ENCODE measurements at regions not wholly inside any gene's neighbourhood (a gene's known extent, or its start where the extent isn't known, plus 50 kb on each side); places are given as distances from the start of the nearest gene placed in this dataset.
"Not testable (repeated sequence)": the region's sequence is repeated elsewhere in the genome, so short reads cannot be mapped to it uniquely, and the experiment has no call there.

DNA sequence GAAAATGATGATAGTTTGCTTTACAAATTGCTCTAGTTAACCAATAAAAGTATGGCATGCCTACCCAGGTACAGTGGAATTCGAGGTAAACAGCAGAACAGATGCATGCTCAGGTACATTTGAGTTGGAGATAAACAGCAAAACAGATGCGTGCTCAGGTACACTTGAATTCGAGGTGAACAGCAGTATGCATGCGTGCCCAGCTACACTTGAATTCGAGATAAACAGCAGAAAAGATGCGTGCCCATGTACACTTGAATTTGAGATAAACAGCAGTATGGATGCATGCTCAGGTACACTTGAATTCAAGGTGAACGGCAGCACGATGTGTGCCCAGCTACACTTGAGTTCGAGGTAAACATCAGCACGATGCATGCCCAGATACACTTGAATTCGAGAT lies 155.2 kb upstream of the TPTE start:
- not testable (repeated sequence) for DNase-seq (ENCODE audit: low spot score)

- DNase-seq (ENCODE audit: low spot score): not testable (repeated sequence)
Measured at GRCh38 chr21:10367586-10367985, 153.8 kb upstream of the TPTE start.

GRCh38 chr21:10368323-10368798 lies 153.0 kb upstream of the TPTE start:
- not testable (repeated sequence) for DNase-seq (ENCODE audit: low spot score)

GRCh38 chr21:10369289-10369688 lies 152.1 kb upstream of the TPTE start:
- DNase-seq (ENCODE audit: low spot score): not testable (repeated sequence)

- not testable (repeated sequence) for DNase-seq (ENCODE audit: low spot score)
Measured at GRCh38 chr21:10377758-10378157, 143.6 kb upstream of the TPTE start.

DNA sequence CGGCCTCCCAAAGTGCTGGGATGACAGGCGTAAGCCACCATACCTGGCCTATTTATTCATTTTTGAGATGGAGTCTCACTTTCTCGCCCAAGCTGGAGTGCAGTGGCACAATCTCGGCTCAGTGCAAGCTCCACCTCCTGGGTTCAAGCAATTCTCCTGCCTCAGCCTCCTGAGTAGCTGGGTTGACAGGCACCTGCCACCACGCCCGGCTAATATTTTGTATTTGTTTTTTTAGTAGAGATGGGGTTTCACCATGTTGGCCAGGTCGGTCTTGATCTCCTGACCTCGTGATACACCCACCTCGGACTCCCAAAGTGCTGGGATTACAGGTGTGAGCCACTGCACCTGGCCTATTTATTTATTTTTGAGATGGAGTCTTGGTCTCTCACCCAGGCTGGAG lies 141.6 kb upstream of the TPTE start:
- DNase-seq (ENCODE audit: low spot score): not testable (repeated sequence)

- DNase-seq (ENCODE audit: low spot score): not testable (repeated sequence)
Measured at GRCh38 chr21:10381687-10382060, 139.7 kb upstream of the TPTE start.

DNA sequence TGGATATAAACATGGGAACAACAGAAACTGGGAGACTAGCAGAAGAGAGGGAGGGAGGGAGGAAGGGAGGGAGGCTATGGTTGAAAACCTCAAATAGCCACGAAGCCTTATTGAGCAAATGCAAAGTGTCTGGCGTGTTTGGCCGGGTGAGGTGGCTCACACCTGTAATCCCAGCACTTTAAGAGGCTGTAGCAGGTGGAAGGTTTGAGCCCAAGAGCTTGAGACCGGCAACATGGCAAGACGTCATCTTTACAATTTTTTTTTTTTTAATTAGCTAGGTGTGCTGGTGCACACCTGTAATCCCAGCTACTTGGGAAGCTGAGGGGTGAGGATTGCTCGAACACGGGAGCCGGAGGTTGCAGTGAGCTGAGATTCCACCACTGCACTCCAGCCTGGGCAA lies 139.2 kb upstream of the TPTE start:
- not testable (repeated sequence) for DNase-seq (ENCODE audit: low spot score)

DNA sequence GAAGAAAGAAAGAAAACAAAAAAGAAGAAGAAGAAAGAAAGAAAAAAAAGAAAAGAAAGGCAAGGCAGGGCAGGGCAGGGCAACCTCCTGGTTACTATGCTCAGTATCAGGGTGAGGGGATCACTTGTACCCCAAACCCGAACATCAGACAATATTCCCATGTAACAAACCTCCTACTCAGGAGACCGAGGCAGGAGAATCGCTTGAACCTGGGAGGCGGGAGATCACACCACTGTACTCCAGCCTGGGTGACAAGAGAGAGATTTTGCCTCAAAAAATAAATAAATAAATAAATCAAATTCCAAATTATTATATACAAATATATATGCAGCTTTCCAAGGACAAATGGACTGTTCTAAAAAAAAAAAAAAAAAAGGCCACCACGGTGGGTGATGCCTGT lies 138.8 kb upstream of the TPTE start:
- DNase-seq (ENCODE audit: low spot score): not testable (repeated sequence)

DNA sequence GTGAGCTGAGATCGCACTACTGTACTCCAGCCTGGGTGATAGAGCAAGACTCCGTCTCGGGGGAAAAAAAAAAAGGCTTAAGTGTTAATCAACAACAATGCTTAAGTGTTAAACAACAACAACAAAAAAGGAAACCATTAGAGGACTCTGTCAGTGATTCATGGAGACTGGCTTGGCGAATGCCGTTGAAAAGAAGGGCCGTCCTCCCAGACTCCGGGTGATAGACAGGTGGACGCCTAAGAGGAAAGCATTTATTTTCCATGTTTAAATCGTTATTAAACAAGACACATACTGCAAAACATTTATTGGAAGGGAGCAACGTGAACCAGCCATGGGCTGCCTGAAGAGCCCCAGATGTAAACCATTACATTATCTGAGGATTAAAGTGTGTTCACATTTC lies 137.8 kb upstream of the TPTE start:
- not testable (repeated sequence) for DNase-seq (ENCODE audit: low spot score)

DNA sequence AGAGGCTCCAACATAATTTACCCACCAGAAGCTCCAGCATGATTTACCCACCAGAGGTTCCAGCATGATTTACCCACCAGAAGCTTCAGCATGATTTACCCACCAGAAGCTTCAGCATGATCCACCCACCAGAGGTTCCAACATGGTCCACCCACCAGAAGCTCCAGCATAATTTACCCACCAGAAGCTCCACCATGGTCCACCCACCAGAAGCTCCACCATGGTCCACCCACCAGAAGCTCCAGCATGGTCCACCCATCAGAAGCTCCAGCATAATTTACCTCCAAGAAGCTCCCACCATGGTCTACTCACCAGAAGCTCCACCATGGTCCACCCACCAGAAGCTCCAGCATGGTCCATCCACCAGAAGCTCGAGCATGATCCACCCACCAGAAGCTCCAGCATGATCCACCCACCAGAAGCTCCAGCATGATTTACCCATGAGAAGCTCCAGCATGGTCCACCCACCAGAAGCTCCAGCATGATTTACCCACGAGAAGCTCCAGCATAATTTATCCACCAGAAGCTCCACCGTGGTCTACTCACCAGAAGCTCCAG lies 137.0 kb upstream of the TPTE start:
- DNase-seq (ENCODE audit: low spot score): not testable (repeated sequence)

DNA sequence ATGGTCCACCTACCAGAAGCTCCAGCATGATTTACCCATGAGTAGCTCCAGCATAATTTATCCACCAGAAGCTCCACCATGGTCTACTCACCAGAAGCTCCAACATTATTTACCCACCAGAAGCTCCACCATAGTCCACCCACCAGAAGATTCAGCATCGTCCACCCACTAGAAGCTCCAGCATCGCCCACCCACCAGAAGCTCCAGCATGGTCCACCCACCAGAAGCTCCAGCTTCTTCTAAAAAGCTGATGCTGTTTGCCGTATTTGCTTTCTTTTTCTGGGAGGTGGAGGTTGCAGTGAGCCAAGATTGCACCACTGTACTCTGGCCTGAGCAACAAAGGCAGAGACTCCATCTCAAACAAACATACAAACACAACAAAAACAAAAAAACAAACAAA lies 136.2 kb upstream of the TPTE start:
- not testable (repeated sequence) for DNase-seq (ENCODE audit: low spot score)

DNA sequence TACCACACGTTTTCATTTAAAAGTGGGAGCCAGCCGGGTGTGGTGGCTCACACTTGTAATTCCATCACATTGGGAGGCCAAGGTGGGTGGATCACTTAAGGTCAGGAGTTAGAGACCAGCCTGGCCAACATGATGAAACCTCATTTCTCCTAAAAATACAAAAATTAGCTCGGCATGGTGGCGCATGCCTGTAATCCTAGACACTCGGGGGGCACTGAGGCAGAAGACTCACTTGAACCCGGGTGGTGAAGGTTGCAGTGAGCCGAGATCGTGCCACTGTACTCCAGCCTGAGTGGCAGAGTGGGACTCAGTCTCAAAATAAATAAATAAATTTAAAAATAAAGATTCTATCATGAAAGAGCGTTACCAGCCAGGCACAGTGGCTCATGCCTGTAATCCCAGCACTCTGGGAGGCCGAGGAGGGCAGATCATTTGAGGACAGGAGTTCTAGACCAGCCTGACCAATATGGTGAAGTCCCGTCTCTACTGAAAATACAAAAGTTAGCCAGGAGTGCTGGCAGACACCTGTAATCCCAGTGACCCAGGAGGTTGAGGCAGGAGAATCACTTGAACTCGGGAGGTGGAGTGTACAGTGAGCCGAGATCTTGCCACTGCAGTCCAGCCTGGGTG lies 135.4 kb upstream of the TPTE start:
- not testable (repeated sequence) for DNase-seq (ENCODE audit: low spot score)

DNA sequence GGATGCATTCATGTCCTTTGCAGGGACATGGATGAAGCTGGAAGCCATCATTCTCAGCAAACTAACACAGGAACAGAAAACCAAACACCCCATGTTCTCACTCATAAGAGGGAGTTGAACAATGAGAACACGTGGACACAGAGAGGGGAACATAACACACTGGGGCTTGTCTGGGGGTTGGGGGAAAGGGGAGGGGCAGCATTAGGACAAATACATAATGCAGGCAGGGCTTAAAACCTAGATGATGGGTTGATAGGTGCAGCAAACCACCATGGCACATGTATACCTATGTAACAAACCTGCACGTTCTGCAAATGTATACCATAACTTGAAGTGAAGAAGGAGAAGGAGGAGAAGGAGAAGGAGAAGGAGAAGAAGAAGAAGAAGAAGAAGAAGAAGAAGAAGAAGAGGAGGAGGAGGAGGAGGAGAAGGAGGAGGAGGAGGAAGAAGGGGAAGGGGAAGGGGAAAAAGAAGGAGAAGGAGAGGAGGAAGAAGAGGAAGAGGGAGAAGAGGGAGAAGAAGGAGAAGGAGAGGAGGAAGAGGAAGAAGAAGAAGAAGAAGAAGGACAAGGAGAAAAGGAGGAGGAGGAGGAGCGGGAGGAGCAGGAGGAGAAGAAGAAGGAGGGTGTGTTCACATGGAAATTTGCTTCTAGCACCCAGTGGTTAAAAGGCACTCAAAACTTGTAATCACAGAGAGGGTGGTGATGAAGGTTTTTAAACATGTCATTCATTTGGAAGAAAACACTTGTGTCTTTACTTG lies 133.5 kb upstream of the TPTE start:
- DNase-seq (ENCODE audit: low spot score): not testable (repeated sequence)

GRCh38 chr21:10388625-10389024 lies 132.8 kb upstream of the TPTE start:
- DNase-seq (ENCODE audit: low spot score): not testable (repeated sequence)

- DNase-seq (ENCODE audit: low spot score): not testable (repeated sequence)
Measured at GRCh38 chr21:10392301-10392700, 129.1 kb upstream of the TPTE start.

GRCh38 chr21:10395963-10396362 lies 125.4 kb upstream of the TPTE start:
- DNase-seq (ENCODE audit: low spot score): not testable (repeated sequence)

DNA sequence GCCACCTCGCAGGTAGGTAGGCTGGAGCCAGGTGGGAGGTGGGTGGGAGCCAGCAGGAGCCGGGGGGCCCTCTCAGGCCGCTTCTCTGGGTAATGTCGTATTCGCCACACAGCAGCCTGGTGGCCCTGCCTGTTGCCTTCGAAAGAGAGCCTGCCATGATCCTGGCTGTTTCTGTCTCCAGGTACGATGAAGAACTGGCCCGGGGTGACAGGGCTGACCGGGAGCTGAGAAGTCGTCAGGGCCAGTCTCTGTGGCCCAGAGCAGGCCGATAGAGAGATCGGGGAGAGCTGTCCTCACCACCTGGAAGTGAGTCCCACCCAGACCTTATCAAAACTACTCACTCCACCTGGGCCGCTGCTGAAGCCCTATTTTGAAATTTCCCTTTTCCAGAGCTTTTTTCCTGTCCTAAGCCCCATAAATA lies 123.9 kb upstream of the TPTE start:
- DNase-seq (ENCODE audit: low spot score): not testable (repeated sequence)

DNA sequence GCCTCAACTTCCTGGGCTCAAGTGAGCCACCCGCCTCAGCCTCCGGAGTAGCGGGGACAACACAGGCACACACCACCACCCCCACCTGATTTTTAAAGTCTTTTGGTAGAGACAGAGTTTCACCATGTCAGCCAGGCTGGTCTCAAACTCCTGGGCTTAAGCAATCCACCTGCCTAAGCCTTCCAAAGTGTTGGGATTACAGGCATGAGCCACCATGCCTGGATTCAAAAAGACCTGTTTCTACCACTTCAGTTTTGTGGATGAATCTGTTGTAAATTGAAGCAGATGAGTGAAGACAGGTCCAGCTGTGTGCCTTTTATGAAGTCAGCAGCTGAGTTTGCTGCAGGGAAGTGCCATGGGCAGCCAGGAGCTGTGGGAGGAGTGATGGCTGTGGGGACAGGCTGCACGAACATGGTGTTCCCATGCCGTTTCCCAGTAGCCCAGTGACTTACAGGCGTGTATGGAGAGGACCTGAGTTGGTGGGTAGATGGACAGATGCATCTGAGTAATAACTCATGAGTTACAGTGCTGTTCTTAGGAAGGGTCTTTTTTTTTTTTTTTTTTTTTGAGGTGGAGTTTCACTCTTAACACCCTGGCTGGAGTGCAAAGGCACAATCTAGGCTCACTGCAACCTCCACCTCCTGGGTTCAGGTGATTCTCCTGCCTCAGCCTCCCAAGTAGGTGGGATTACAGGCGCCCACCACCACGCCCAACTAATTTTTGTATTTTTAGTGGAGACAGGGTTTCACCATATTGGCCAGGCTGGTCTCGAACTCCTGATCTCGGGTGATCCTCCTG lies 122.5 kb upstream of the TPTE start:
- DNase-seq (ENCODE audit: low spot score): not testable (repeated sequence)

GRCh38 chr21:10400622-10401361 lies 120.6 kb upstream of the TPTE start:
- not testable (repeated sequence) for DNase-seq (ENCODE audit: low spot score)

GRCh38 chr21:10402461-10402860 lies 118.9 kb upstream of the TPTE start:
- DNase-seq (ENCODE audit: low spot score): not testable (repeated sequence)

All from iPS-NIHi11 (cell line).